H1 (cell line): ENCODE measurements at regions not wholly inside any gene's neighbourhood (a gene's known extent, or its start where the extent isn't known, plus 50 kb on each side); places are given as distances from the start of the nearest gene placed in this dataset.

Source experiments
- CTBP2 ChIP-seq: IDR thresholded peaks from 2 replicates; pipeline ENCODE4 v1.7.0; 2011; ENCODE audit warnings: borderline replicate concordance, mild to moderate bottlenecking, moderate library complexity, mixed read lengths, low read length; ENCODE audit not compliant: insufficient read depth, insufficient read length
- POLR2A ChIP-seq, 2 experiments: IDR thresholded peaks; 1 replicate in 1 of 2; 2 replicates in 1 of 2; pipeline ENCODE4 v1.6.1; 2011; ENCODE audit warnings: low read depth in 2 of 2, low read length in 2 of 2, mild to moderate bottlenecking in 2 of 2; ENCODE audit errors: control extremely low read depth in 1 of 2
- RAD21 ChIP-seq, 2 experiments: IDR thresholded peaks in 1 of 2; conservative IDR thresholded peaks in 1 of 2; 2 replicates each; pipeline ENCODE4 v1.6.1; 2011; ENCODE audit warnings: low read depth in 2 of 2, low read length in 2 of 2, improper control_type of control experiment in 1 of 2, inconsistent platforms in 1 of 2, mild to moderate bottlenecking in 1 of 2, moderate library complexity in 1 of 2
- SIRT6 ChIP-seq: IDR thresholded peaks from one replicate; pipeline ENCODE4 v1.7.1; 2012; ENCODE audit warnings: low read length, inconsistent platforms
- TF ChIP-seq, protein P1 (sequence below): fragments of 300-600 bp; sonication (generic); IDR thresholded peaks from 2 replicates; pipeline ENCODE4 v1.7.1; 2012; ENCODE audit warnings: low read length, moderate library complexity, mild to moderate bottlenecking, inconsistent platforms; ENCODE audit not compliant: insufficient replicate concordance

DNA sequence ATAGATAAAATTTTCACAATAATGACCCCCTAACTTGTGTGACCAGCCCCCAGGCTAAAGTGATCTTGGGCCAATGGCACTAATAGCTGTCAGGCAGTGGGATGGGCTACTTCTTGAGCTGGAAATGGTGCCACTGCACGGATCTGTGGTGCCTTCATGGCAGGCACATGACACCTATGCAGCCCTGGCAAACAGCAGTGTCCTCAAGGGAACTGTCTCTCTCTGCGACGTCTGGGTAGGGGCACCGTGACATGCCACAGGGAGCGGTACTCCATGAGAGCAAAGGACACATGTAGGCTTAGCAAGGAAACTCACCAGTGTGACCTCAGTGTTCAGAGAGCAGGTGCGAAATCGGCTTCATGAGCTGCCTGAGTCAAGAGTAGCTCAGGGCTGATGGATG, 161.7 kb upstream of the TWIST2 start (continued):
- TF ChIP-seq, protein P1, sequence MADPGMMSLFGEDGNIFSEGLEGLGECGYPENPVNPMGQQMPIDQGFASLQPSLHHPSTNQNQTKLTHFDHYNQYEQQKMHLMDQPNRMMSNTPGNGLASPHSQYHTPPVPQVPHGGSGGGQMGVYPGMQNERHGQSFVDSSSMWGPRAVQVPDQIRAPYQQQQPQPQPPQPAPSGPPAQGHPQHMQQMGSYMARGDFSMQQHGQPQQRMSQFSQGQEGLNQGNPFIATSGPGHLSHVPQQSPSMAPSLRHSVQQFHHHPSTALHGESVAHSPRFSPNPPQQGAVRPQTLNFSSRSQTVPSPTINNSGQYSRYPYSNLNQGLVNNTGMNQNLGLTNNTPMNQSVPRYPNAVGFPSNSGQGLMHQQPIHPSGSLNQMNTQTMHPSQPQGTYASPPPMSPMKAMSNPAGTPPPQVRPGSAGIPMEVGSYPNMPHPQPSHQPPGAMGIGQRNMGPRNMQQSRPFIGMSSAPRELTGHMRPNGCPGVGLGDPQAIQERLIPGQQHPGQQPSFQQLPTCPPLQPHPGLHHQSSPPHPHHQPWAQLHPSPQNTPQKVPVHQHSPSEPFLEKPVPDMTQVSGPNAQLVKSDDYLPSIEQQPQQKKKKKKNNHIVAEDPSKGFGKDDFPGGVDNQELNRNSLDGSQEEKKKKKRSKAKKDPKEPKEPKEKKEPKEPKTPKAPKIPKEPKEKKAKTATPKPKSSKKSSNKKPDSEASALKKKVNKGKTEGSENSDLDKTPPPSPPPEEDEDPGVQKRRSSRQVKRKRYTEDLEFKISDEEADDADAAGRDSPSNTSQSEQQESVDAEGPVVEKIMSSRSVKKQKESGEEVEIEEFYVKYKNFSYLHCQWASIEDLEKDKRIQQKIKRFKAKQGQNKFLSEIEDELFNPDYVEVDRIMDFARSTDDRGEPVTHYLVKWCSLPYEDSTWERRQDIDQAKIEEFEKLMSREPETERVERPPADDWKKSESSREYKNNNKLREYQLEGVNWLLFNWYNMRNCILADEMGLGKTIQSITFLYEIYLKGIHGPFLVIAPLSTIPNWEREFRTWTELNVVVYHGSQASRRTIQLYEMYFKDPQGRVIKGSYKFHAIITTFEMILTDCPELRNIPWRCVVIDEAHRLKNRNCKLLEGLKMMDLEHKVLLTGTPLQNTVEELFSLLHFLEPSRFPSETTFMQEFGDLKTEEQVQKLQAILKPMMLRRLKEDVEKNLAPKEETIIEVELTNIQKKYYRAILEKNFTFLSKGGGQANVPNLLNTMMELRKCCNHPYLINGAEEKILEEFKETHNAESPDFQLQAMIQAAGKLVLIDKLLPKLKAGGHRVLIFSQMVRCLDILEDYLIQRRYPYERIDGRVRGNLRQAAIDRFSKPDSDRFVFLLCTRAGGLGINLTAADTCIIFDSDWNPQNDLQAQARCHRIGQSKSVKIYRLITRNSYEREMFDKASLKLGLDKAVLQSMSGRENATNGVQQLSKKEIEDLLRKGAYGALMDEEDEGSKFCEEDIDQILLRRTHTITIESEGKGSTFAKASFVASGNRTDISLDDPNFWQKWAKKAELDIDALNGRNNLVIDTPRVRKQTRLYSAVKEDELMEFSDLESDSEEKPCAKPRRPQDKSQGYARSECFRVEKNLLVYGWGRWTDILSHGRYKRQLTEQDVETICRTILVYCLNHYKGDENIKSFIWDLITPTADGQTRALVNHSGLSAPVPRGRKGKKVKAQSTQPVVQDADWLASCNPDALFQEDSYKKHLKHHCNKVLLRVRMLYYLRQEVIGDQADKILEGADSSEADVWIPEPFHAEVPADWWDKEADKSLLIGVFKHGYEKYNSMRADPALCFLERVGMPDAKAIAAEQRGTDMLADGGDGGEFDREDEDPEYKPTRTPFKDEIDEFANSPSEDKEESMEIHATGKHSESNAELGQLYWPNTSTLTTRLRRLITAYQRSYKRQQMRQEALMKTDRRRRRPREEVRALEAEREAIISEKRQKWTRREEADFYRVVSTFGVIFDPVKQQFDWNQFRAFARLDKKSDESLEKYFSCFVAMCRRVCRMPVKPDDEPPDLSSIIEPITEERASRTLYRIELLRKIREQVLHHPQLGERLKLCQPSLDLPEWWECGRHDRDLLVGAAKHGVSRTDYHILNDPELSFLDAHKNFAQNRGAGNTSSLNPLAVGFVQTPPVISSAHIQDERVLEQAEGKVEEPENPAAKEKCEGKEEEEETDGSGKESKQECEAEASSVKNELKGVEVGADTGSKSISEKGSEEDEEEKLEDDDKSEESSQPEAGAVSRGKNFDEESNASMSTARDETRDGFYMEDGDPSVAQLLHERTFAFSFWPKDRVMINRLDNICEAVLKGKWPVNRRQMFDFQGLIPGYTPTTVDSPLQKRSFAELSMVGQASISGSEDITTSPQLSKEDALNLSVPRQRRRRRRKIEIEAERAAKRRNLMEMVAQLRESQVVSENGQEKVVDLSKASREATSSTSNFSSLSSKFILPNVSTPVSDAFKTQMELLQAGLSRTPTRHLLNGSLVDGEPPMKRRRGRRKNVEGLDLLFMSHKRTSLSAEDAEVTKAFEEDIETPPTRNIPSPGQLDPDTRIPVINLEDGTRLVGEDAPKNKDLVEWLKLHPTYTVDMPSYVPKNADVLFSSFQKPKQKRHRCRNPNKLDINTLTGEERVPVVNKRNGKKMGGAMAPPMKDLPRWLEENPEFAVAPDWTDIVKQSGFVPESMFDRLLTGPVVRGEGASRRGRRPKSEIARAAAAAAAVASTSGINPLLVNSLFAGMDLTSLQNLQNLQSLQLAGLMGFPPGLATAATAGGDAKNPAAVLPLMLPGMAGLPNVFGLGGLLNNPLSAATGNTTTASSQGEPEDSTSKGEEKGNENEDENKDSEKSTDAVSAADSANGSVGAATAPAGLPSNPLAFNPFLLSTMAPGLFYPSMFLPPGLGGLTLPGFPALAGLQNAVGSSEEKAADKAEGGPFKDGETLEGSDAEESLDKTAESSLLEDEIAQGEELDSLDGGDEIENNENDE = no peak
- TF ChIP-seq RAD21 (IDR thresholded peaks at IDR 0.05 in 1 of 2, conservative IDR thresholded peaks at IDR 0.05 in 1 of 2; ENCODE audit: low read depth in 2 of 2, low read length in 2 of 2) (no peak), CTBP2 (no peak), SIRT6 (no peak), POLR2A (IDR thresholded peaks at IDR 0.05; ENCODE audit: control extremely low read depth in 1 of 2, low read depth in 2 of 2, low read length in 2 of 2) (no peak)
